NCI-H128 (cell line): ENCODE measurements at regions not wholly inside any gene's neighbourhood (a gene's known extent, or its start where the extent isn't known, plus 50 kb on each side); places are given as distances from the start of the nearest gene placed in this dataset.
A peak's percentile ranks its signal among the peaks of the same experiment; 100 is the strongest.
"Not testable (repeated sequence)": the region's sequence is repeated elsewhere in the genome, so short reads cannot be mapped to it uniquely, and the experiment has no call there.

Experiments used
- DNase-seq: peaks from one replicate; lab custom pipeline; 2025; ENCODE audit not compliant: unreplicated experiment; lab: John Stamatoyannopoulos, UW

- DNase-seq, result no peak
Measured at GRCh38 chr10:20512631-20513030, 384.5 kb downstream of the NEBL start.

GRCh38 chr10:20508921-20509320 is 388.2 kb downstream of the NEBL start:
- DNase-seq, result no peak

- DNase-seq, result no peak
Measured at GRCh38 chr10:20502903-20503585, 394.1 kb downstream of the NEBL start.

GRCh38 chr10:20494474-20494873 is 402.6 kb downstream of the NEBL start:
- no peak for DNase-seq

DNA sequence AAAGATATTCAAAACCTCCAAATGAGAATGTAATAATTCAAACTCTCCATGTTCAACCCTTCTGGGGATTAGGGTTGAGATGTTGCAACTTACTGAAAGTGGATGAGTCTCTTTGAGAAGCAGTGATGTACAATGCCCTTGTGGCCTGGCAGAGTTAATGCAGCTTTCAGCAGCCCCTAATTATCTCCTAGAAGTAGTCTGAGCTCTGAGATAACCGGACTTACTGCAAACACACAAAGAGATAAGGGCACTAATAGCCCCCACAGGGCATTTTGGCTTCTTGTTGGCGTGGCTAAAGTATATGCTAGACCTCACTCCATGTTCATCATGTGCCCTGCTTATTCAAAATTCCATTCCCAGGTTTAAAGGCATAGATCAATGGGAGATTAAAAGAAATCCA is 404.7 kb downstream of the NEBL start:
- no peak for DNase-seq

- no peak for DNase-seq
Measured at GRCh38 chr10:20489961-20490360, 407.1 kb downstream of the NEBL start.

DNA sequence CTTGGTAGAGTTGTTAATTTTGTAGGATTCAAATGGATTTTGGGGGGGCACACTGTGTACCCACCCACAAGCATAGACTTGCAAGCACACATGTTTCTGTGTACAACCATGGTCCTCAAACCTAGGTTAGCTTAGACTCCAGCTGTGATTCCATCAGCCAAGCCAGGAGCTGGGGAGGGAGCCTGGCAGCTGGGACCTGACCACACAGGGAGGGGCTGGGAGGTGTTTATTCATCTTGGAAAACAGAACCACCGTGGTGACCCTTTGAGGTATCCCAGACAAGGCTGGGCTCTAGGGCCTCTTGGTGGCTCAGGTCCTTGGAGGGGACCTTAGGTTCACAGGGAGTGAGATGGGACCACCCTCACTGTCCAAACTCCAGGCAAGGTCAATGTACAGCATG is 410.3 kb downstream of the NEBL start:
- DNase-seq, result no peak

DNA sequence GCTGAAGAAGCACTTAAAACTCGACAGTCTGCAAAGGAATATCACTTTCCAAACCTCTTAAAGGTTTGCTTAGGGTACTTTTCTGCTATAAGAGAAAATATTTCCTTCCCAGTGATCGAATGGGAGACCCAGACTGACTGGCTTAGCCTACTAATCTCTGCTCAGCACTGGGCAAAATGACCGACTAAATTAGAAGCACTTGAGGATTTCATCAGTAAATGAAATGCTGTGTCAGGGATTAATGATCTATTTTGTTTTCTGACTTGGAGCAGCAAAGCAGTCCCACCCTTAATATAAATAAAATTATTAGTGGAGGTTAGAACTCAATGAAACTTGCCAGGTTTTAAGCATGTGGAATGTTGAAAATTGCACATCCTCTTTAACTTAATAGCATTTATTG is 411.6 kb downstream of the NEBL start:
- no peak for DNase-seq

- no peak for DNase-seq
Measured at GRCh38 chr10:20481054-20481453, 416.1 kb downstream of the NEBL start.

DNA sequence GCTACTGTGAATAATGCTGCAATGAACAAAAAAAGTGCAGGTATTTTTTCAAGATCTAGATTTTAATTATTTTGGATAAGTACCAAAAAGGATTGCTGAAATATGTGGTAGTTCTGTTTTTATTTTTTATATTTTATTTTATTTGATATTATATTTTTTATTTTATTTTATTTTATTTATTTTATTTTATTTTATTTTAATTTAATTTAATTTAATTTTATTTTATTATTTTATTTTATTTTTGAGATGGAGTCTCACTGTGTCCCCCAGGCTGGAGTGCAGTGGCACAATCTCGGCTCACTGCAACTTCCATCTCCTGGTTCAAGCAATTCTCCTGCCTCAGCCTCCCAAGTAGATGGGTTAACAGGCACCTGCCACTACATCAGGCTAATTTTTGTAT is 416.5 kb downstream of the NEBL start:
- not testable (repeated sequence) for DNase-seq

DNA sequence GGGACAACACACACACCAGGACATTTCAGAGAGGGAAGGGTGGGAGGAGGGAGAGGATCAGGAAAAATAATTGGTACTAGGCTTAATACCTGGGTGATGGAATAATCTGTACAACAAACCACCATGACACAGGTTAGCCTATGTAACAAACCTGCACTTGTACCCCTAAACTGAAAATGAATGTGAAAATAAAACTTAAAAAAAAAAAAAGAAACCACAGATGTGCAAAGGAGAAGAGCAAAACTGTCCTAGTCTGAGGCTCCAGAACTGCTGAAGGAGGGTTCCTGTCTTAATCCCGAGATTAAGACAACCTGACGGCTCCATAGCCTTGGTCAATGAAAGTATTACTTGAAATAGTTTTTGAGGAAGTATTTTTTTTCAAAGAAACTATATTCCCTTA is 423.0 kb downstream of the NEBL start:
- no peak for DNase-seq

DNA sequence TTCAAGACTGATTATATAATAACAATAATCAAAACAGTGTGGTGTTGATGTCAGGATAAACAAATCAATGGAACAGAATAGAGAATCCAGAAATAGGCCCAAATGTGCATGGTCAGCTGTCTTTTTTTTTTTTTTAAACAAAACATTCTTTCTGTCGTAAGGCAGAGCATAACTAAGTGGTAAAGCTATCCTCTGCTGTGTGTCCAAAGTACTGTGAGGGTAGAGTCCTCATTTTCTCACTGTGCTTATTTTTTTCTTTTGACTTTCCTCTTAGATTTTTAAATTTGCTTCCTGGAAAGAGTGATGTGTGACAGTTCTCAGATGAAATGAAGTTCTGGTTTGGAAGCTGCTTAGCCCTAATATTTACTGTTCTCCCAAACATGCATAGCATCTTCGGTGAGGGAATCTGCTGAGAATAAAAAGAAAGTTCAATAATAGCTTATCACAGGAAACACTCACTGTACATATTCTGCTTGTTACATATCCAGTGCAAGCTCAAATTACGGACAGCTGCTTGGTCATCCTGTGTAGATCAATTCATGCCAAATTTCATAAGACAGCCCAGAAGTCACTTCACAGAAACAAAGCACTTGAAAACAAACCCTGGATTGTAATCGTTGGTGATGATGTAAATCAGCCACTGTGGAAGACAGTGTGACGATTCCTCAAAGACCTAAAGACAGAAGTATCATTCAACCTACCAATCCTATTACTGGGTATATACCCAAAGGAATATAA is 423.9 kb downstream of the NEBL start:
- no peak for DNase-seq

- no peak for DNase-seq
Measured at GRCh38 chr10:20466731-20467130, 430.4 kb downstream of the NEBL start.

DNA sequence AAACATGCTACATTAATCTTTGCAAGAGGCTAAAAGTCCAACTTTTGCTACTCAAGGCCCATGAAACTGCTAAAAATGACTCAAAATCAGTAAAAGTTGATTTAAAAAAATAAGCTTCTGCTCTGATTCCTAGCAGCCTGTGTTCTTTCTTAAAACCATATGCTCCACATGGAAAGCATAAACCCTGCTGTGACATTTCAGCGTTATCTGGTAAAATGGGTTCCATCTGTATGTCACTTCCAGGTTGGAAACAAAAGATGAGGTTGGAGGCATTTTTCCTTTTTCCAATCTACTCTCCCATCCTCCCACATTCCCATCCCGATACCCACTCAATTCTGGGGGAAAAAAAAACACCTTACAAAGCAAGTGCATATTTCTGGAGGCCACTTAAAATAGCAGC is 439.5 kb downstream of the NEBL start:
- DNase-seq, result no peak

- DNase-seq, result no peak
Measured at GRCh38 chr10:20455774-20456173, 441.3 kb downstream of the NEBL start.

- DNase-seq, result no peak
Measured at GRCh38 chr10:20454331-20454730, 442.8 kb downstream of the NEBL start.

DNA sequence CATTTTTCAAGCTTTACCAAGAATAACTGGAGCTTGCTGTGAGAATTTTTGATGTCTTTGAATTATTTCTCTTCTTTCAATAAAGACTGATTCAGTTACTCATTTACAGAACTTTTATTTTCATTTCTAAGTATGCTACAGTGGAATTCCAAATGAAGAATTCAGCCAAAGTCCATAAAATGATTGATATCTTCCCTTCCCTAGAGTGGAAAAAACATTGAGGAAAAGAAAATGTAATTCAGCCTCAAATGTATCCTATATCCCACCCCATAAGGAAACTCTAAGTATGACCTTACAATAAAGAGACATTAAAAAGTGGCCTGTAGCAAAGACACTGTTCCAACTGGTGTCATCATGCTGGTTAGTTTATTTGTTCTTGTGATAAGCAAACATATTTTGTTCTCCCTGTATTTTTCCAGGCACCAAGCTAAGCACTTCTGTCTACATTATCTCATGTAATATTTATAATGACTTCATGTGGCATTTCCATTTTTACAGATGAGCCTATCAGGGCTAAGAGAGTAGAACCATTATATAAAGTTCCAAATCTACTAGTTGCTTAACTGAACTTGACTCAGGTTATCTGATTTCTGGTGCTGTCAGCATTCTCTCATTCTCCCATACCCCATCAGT is 450.4 kb downstream of the NEBL start:
- no peak for DNase-seq

- peak; percentile 26 for DNase-seq
Measured at GRCh38 chr10:20443094-20443493, 454.0 kb downstream of the NEBL start.

GRCh38 chr10:20429742-20430141 is 467.4 kb downstream of the NEBL start:
- DNase-seq, result no peak

GRCh38 chr10:20427821-20428220 is 469.3 kb downstream of the NEBL start:
- DNase-seq, result no peak

- DNase-seq, result no peak
Measured at GRCh38 chr10:20418286-20418685, 478.8 kb downstream of the NEBL start.

- DNase-seq, result no peak
Measured at GRCh38 chr10:20417791-20418190, 479.3 kb downstream of the NEBL start.
